Activated gamma-delta T cell treated with anti-CD3 and anti-CD28 coated beads, Interleukin-2, amount 50 U/mL, for 16 hours (primary cell): ENCODE measurements at regions not wholly inside any gene's neighbourhood (a gene's known extent, or its start where the extent isn't known, plus 50 kb on each side); places are given as distances from the start of the nearest gene placed in this dataset.

ENCODE experiments used
- DNase-seq: peaks from one replicate; pipeline ENCODE4 v3.0.0-alpha.2; 2020; ENCODE audit warnings: low read depth

DNA sequence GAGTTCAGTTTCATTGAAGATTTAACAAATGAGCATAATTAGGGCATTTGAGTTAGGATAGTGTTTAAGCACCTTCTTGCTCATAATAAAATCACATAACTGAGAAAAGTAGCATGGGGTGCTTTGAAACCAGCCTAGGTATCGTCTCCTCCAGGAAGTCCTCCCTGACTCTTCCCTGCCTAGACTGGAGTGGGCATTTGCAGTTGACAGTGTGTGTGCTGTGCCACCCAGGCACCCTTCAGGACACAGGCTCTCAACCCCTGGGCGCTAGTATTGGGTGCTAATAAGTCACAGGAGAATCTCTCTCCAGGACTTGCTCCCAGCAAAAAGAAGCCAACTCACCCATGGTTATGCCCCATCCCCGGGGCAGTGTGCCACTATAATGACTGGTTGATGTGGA lies 584.1 kb downstream of the INSC start:
- no peak for DNase-seq

DNA sequence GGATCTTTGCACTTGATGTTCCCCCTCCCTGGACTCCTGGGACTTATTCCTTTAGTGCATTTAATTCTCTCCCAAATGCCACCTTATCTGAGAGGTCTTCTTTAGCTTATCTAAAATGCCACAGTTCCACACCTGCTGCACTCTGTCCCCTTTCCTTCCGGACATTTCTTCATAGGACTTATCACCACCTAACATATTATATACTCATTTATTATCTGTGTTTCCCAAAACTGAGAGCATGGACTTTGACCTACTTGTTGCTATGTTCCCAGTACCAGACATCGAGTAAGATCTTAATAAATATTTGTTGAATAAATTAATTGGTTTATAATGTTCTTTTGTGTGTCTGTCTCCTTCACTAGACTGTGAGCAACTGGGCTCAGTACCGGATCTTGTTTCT lies 585.3 kb downstream of the INSC start:
- DNase-seq, result no peak

DNA sequence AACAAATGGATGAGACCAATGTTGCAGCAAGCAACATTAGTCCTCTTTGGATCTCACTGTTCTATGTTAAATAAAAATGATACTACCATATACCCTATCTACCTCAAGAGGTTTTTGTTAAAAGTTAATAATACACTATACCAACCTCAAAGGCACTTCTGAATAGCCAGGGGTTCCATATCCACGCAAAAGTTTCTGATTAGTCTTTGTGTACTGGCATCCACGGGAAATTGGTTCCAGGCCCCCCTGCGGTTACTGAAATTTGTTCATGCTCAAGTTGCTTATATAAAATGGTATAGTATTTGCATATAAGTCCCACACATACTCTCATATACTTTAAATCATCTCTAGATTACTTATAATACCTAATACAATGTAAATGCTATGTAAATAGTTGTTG lies 585.7 kb downstream of the INSC start:
- DNase-seq, result no peak

DNA sequence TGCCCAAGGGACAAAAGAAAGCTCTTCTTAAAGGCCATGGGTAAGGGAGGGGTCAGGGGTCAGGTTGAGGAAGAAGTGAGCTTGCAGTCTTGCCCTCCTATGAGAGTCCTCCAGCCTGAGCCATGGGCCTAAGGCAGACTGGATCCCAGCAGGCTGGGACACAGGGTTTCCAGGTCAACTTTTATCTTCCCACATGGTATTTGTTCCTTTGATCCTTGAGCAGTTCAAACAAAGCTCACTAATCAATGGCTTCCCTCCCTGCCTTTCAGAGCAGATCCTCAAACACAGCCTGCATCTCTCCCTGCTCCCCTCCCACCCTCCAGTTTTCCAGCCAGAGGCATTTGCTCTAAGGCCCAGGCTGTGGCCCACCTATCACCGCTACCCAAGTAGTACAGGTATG lies 589.3 kb downstream of the INSC start:
- DNase-seq, result no peak

GRCh38 chr11:15704556-15704955 lies 589.8 kb downstream of the INSC start:
- no peak for DNase-seq

DNA sequence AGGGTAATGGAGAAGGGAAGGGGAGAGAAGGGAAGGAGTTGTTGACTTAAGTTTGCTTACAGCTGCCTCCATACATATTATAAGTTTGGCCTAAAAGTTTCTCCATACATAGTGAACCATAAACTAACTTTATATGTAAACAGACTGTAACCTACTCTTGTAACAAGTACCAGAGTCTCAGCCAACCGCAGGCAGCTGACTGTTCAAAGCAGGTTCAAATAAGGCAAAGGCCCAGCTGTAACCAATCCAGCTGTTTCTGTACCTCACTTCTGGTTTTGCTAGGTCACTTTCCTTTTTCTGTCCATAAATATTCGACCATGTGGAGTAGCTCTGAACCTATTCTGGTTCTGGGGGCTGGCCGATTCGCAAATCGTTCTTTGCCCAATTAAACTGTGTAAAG lies 591.2 kb downstream of the INSC start:
- DNase-seq, result no peak

DNA sequence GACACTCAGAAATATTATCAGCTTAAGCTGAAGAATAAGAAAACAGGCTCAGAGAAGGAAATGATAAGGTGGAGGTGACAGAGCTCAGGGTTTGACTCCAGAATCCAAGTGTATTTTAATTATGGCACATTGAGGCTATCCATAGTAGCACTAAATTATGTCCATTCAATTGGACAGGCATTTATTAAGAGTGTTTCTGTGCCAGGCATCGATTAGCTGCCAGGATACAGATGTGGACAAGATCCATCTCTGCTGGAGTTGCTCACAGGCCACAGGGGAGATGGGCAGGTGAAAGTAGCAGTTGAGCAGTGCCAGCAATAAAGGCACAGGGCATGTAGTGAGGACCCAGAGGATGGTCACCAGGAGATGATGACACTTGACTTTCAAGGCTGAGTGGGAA lies 592.5 kb downstream of the INSC start:
- no peak for DNase-seq

GRCh38 chr11:15707971-15708370 lies 593.2 kb downstream of the INSC start:
- no peak for DNase-seq

- DNase-seq, result no peak
Measured at GRCh38 chr11:15710580-15711275, 596.0 kb downstream of the INSC start.

- DNase-seq, result no peak
Measured at GRCh38 chr11:15711311-15711710, 596.6 kb downstream of the INSC start.

GRCh38 chr11:15714641-15715399 lies 600.1 kb downstream of the INSC start:
- DNase-seq, result no peak

DNA sequence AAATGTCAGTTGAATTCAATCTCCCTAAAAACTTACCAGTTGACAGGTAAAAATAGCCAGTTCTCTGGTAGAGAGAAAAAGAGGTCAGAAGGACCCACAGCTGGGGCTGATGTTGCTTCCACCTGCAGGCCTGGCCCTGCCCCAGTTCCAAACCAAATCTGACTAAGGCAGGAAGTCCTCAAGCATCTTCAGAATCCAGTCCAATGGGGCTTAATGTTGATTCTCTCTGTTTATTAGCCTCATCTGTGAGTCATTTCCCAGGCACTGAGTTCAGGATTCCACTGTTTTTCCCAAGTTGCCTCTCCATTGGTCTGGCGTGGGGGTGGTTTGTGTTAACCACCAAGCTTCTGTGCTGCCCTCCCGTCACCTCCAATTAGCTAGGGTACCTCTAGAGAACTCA lies 601.8 kb downstream of the INSC start:
- DNase-seq, result no peak

DNA sequence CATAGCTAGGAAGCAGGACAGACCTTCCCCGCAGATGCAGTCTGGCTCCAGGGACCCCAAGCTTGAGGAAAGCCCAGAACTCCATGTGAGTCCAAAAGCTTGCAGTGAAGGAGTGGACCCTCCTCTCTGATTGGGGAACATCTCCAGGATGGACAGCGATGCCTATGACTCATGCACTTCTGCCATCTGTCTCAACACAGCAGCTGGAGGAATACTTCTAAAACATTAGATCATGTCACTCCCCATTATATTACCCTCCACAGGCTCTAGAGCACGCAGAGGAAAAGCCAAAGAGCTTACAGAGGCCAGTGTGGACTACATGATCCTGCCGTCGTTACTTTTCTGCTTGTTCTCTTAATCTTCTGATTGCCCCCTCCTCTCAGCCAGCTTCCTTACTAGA lies 605.7 kb downstream of the INSC start:
- DNase-seq, result no peak

DNA sequence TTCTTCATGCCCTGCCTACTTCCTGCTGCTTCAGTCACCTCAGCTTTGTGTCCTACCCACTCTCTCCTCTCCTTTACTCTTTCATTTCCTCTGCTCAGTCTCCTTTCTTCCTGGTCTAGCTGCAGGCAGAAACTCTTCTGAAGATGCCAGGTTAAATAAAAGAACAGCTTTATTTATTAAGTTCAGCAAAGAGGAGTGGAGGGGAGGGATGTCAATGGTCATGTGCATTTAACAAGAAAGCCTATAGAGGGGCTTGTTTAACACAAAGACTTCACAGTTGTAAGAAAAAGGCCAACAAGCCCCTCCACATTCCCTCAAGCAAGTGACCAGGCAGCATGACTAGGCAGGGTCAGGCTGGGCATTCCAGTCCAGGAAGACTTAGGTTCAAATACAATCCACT lies 609.2 kb downstream of the INSC start:
- DNase-seq, result no peak

DNA sequence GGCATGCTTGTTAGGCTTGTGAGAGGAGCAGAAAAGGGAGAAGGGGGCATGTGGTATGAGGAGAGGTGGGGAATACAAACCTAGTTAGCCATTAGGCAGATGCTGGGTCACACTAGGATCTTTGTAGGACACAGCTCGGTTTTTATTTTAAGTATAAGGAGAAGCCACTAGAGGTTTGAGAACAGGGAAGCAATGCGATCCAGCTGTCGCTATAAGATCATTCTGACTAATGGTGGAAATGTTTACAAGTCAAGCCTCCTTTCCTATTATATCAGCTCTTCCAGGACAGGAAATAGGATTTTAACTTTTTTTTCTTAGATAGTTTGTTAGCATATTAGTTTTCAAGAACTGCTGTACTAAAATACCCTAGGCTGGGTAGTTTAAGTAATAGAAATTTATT lies 609.9 kb downstream of the INSC start:
- DNase-seq, result no peak

DNA sequence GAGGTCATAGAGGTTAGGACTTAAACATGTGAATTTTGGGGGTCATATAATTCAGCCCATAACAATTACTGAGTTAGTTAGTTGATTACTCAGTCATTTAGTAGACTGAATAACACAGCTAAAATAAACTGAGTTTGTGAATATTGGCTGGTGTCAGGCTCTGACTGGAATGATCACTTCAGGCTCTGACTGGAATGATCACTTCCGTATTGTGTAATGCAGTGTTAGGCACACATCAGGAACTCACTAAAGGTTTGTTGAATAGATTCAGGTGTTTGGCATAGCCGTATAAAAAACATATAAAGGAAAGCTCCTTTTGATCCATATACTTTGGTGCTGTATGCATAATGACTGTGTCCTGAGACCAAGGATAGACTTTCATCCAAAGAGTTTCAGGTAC lies 610.5 kb downstream of the INSC start:
- DNase-seq, result no peak

DNA sequence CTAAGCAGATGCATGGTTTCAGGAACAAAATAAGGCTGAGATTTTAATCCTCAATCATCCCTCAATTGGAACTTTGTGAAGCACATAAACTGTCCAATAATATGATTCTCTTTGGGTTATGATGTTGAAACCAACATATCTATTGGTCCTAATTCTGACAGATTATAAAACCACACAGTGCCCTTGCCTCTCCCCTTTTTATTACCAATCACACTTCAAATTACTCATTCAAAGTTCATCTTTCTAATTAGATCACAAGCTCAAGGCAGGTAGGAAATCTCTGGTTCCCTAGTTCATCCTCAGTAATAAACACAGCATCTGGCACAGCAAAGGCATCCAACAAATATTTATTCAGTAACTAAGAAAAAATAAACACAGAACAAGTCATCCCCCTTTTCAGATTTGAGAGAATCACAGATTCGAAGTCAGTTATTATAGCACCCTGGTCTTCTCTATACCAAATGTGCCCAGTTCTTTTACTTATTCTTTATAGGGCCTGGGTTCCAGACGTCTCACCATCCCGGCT lies 611.6 kb downstream of the INSC start:
- DNase-seq, result no peak

DNA sequence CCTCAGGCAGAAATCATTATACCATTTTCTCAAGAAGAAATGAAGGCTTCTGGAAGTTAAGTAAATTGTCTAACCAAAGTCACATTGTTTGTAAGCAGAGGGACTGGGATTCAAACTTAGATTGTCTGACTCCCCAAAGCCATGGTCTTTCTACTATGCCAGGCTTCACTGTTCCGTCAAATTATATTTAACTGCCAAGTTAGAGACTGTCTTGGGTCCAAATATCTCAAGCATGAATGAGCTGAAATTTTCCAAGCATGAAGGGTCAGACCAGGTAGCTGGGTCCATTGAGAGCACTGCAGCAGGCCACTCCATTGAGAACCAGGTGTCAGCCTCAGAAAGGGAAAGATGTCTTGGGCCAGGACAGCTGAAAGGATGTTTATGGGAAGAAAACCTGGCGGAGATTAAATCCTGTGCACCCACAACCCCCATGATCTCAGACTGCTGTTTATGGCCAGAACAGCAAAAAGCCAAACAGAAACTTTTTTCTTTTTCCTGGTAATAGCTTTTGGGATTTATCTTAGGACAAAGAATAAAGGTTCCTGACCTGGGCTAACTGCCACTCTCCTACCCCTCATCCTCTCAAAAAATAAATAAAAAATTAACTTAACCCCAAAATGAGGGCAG lies 612.3 kb downstream of the INSC start:
- no peak for DNase-seq

- DNase-seq, result no peak
Measured at GRCh38 chr11:15727520-15727914, 612.8 kb downstream of the INSC start.

- no peak for DNase-seq
Measured at GRCh38 chr11:15728207-15728606, 613.5 kb downstream of the INSC start.

GRCh38 chr11:15730263-15730994 lies 615.7 kb downstream of the INSC start:
- DNase-seq, result no peak

GRCh38 chr11:15730995-15731385 lies 616.3 kb downstream of the INSC start:
- DNase-seq, result no peak

DNA sequence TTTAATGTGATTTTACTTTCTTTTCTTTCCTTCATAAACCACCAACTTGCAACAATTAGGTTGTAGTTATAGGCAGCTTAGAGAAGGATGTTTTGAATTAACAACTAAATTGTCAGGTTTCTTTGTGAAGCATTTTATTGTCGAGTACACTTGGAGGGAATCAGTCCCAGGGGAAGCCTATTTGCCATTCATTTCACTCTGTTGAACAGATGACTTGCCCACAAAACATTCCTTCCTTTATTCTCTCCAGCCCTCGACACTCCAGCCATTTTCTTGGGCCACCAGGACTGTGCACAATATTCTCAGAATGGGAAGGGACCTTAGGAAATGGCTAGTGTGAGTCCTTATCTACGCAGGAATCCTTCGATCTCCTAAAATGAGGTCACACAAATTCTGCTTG lies 620.6 kb downstream of the SOX6 start:
- DNase-seq, result no peak
